Psoas muscle (tissue), 7 donors: ENCODE measurements at regions not wholly inside any gene's neighbourhood (a gene's known extent, or its start where the extent isn't known, plus 50 kb on each side); places are given as distances from the start of the nearest gene placed in this dataset.
"Not testable (repeated sequence)": the region's sequence is repeated elsewhere in the genome, so short reads cannot be mapped to it uniquely, and the experiment has no call there.

ENCODE experiments used
- ATAC-seq, 4 donors: fragments of 200-7000 bp; cut with Tn5 transposase; one replicate each; pipeline ENCODE4 v1.9.1; 2020; ENCODE audit warnings: moderate library complexity in 3 of 4, mild to moderate bottlenecking in 2 of 4
- DNase-seq, 2 donors: peaks; one replicate each; pipeline ENCODE4 v3.0.0-alpha.2; 2020
- H3K27ac ChIP-seq: fragments of 200-600 bp; one replicate; pipeline ENCODE4 v1.8.0; 2022
- H3K27me3 ChIP-seq, 3 donors: fragments of 200-600 bp in 1 of 3; one replicate each; pipeline versions ENCODE4 v1.6.1 to v1.8.0; 2013 to 2022; ENCODE audit warnings: low read length in 2 of 3, mild to moderate bottlenecking in 2 of 3, moderate library complexity in 1 of 3; ENCODE audit not compliant: insufficient read depth in 3 of 3
- H3K36me3 ChIP-seq, 2 donors: fragments of 200-600 bp in 1 of 2; one replicate each; pipeline versions ENCODE4 v1.6.1 to v1.8.0; 2013 to 2022; ENCODE audit warnings: low read depth in 1 of 2, mild to moderate bottlenecking in 1 of 2, moderate library complexity in 1 of 2; ENCODE audit not compliant: insufficient read depth in 1 of 2
- H3K4me1 ChIP-seq: fragments of 200-600 bp; one replicate; pipeline ENCODE4 v1.8.0; 2022
- H3K4me3 ChIP-seq: fragments of 200-600 bp; one replicate; pipeline ENCODE4 v1.8.0; 2022; ENCODE audit warnings: mild to moderate bottlenecking
- H3K9me3 ChIP-seq: fragments of 200-600 bp; one replicate; pipeline ENCODE4 v1.8.0; 2022
- WGBS, 3 donors: extraction: QIAGEN DNeasy Blood & Tissue Kit; methylation state at CpG; one replicate each; pipeline versions ENCODE4 v1.1.6 to v1.1.7; 2013; 5-methylcytosine and 5-hydroxymethylcytosine counted together
- intact Hi-C, 2 donors: fragments of 100-400 bp; cut with DNase I; formaldehyde crosslinking; loops; one replicate each; pipeline versions ENCODE4 v1.11.0 to v1.14.2; 2022
- TF ChIP-seq, protein P1 (sequence below): fragments of 200-600 bp; IDR thresholded peaks from one replicate; pipeline ENCODE4 v1.8.0; 2022; ENCODE audit warnings: antibody characterized with exemption
- donor health status: healthy with polysubstance abuse.
- donor health status: DM: no; HTN: no; CAD: no; lungs with moderate emphysema.
- donor health status: Bipolar disorder and iron deficiency.
- donor health status: healthy.
- donor health status: DM: yes; HTN: yes; CAD: no.
- donor health status: DM: no; HTN: no; CAD: no.
- donor health status: DM: yes; HTN: yes; CAD: no.

DNA sequence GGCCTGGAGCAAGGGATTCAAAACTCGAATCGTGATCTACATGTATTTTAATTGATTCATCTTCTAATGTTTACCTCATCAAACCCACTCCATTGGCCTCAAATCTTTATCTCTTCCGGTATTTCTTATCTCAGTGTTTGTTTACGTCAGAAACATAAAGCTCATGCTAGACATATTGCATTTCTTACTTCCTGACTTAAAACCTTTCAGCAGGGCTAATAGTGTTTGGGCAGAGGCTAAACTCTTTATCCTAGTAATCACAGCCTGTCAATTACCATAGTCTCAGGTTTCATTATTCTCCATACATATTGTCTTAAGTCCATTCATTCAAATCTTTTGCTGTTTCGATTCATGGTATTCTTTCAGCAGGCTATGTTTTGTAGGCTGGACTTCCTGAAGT is 81.3 kb upstream of the AGR3 start:
- 85 to 88% (median 88%) methylated on average over 5 of the region's 5 CpGs for WGBS, 3 donors
- Histone ChIP-seq H3K4me3 (no peak overlapping the region), H3K27me3 (no peaks in the 10 kb centered on the region), H3K27ac (no peak overlapping the region), H3K4me1 (no peaks in the 10 kb centered on the region), H3K9me3 (no peaks in the 10 kb centered on the region), H3K36me3 (no peaks in the 10 kb centered on the region)
- no peak for ATAC-seq
- no peak for DNase-seq
- TF ChIP-seq, protein P1, sequence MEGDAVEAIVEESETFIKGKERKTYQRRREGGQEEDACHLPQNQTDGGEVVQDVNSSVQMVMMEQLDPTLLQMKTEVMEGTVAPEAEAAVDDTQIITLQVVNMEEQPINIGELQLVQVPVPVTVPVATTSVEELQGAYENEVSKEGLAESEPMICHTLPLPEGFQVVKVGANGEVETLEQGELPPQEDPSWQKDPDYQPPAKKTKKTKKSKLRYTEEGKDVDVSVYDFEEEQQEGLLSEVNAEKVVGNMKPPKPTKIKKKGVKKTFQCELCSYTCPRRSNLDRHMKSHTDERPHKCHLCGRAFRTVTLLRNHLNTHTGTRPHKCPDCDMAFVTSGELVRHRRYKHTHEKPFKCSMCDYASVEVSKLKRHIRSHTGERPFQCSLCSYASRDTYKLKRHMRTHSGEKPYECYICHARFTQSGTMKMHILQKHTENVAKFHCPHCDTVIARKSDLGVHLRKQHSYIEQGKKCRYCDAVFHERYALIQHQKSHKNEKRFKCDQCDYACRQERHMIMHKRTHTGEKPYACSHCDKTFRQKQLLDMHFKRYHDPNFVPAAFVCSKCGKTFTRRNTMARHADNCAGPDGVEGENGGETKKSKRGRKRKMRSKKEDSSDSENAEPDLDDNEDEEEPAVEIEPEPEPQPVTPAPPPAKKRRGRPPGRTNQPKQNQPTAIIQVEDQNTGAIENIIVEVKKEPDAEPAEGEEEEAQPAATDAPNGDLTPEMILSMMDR, result no peak
- intact Hi-C loops, result no loop called here

DNA sequence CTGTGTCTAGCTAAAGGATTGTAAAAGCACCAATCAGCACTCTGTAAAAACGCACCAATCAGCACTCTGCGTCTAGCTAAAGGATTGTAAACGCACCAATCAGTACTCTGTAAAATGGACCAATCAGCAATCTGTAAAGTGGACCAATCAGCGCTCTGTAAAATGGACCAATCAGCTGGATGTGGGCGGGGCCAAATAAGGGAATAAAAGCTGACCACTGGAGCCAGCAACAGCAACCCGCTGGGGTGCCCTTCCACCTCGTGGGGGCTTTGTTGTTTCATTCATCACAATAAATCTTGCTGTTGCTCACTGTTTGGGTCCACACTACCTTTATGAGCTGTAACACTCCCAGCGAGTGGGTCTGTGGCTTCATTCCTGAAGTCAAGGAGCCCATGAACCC is 83.9 kb upstream of the AGR3 start:
- H3K4me3 ChIP-seq, H3K27ac ChIP-seq, DNase-seq, H3K4me1 ChIP-seq, intact Hi-C loops, H3K9me3 ChIP-seq, H3K36me3 ChIP-seq, ATAC-seq, H3K27me3 ChIP-seq: not testable (repeated sequence)
- 92 to 95% (median 92%) methylated on average over 8 of the region's 8 CpGs for WGBS, 3 donors

DNA sequence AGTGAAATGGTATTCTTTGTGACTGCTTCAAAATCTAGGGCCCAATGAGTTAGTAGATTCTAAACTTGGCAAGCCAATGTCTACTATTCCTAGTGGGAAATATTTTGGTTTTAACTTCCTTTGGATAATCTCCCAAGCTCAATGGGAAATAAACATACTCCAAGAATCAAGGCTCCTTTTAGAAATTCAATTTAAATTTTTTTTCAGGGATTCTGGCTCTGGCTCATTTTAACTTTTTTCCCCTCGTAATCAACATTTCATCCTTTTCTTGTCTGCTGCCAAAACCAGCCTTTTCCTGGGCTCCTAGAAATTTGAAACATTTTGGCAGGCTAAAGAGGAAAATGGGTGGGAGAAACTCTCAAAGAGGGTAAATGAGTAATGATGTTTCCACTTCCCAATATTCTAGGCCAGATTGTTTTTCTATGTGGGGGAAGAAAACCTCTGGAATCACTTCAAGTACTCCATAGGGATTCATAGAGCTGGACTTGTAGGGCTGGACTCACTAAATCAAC is 85.6 kb upstream of the AGR3 start:
- Histone ChIP-seq H3K4me3 (no peak overlapping the region), H3K27ac (no peak overlapping the region), H3K9me3 (no peaks in the 10 kb centered on the region), H3K27me3 (no peaks in the 10 kb centered on the region), H3K4me1 (no peaks in the 10 kb centered on the region), H3K36me3 (no peaks in the 10 kb centered on the region)
- WGBS, 3 donors, result 6 to 15% (median 15%) methylated on average over 1 of the region's 1 CpG
- DNase-seq, result no peak
- TF ChIP-seq, protein P1, result no peak
- peak in 2 of 4 donors; percentile 22 to 33 for ATAC-seq
- intact Hi-C loops, result no loop called here

DNA sequence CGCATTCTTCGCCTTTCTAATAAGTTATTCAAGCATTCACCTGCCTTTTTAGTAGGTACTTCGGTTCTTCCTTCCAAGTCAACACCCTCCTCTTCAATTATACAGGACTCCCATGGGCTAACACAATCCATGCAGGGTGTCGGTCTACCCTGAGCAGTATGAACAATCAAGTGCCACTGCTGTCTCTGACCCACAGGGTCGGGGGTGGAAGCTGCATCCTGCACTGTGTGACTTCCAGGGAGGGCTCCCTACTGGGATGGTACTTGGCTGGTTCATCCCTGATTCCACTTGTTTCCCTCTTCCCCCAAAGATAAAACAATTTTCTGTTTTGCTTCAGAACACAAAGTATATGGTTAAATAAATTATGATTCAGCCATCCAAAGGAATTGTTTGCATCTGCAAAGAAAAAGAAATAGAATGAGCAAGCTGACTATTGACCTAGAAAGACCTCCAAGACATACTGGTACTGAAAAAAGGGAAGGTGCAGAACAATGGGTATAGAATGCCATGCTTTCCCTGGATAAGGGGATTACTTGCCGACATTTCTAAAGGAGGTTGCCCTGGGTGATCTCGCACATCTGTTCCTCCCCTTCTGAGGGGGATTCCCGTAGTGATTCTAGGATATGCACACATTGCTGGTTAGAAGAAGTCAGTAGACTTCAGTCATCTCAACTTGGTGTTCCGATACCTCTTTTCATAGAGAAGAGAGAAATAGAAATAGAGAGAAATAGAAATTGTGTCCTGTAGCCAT is 89.1 kb upstream of the AGR3 start:
- 75 to 77% (median 76%) methylated on average over 9 of the region's 9 CpGs for WGBS, 3 donors
- Histone ChIP-seq H3K36me3 (no peaks in the 10 kb centered on the region), H3K27ac (no peak overlapping the region), H3K4me1 (no peaks in the 10 kb centered on the region), H3K4me3 (no peak overlapping the region), H3K9me3 (no peaks in the 10 kb centered on the region), H3K27me3 (no peaks in the 10 kb centered on the region)
- TF ChIP-seq, protein P1, result no peak
- ATAC-seq (no peak), DNase-seq (no peak)
- intact Hi-C loops, result no loop called here

DNA sequence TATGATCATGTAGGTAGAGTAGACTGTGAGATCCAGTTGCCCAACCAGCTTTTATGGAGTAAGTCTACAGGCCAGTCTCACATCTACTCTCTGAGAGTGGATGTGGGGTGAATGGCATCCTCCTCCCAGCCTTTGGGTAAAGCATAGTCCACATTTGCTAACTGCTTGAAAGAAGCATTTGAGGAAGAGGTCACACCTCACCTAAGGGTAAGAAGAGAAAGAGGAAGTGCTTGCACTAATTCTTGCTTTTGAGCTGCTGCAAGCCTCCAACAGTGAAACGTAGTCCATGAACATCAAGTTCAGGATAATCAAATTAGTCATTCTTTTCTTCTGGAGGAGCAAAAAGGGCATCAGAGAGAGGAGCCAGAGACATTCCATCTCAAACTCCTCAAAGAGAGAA is 93.9 kb upstream of the AGR3 start:
- TF ChIP-seq, protein P1, result no peak
- Histone ChIP-seq H3K36me3 (no peaks in the 10 kb centered on the region), H3K4me3 (no peak overlapping the region), H3K9me3 (no peaks in the 10 kb centered on the region), H3K27ac (no peak overlapping the region), H3K27me3 (no peaks in the 10 kb centered on the region), H3K4me1 (no peaks in the 10 kb centered on the region)
- ATAC-seq (no peak), DNase-seq (no peak)
- WGBS, 3 donors, result 29 to 48% (median 37%) methylated on average over 1 of the region's 1 CpG
- intact Hi-C loops, result no loop called here
